ENCODE measurements at regions not wholly inside any gene's neighbourhood (a gene's known extent, or its start where the extent isn't known, plus 50 kb on each side); places are given as distances from the start of the nearest gene placed in this dataset.

DNA sequence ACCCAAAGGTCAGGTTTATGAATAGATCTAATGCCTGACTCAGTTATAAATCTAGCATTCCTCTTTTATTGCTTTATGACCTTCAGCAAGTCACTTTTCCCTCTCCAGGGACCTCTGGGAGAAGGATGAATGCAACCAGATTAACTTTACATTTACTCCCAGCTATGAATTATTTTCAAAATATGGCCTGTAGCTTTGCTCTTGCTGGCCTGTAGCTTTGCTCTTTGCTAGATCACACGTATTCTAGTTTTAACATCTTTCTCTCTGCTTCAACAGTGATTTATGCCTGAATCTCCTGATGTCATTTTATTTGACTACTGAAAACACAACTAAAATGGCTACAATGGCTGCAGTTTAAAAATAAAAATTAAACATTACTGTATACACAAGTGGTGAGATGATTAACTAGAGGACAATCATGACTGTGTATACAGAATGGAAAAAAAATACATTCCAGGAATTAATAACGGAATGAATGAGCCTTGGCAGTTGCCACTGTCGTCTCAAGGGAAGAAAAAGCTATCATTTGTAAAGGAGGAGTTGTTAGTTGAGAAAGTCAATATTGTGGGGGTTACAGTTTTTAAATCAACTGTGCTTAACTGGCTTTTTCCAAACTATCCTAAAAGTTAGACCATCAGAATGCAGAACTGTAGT lies 434.5 kb upstream of the GOT2 start:
- no peak for TF ChIP-seq CTCF (IDR thresholded peaks at IDR 0.05)
- TF ChIP-seq POLR2AphosphoS5 (IDR thresholded peaks at IDR 0.05): no peak

Measured in upper lobe of left lung (tissue), 4 donors.